Adrenal gland (tissue), 9 donors: ENCODE measurements at regions not wholly inside any gene's neighbourhood (a gene's known extent, or its start where the extent isn't known, plus 50 kb on each side); places are given as distances from the start of the nearest gene placed in this dataset.

Experiments
- DNase-seq, 7 donors: peaks; one replicate each; pipeline ENCODE4 v3.0.0-alpha.2; 2019 to 2020
- H3K27ac ChIP-seq, 5 donors: fragments of 200-600 bp; sonication (generic) in 4 of 5; 1 replicate in 3 of 5; 2 replicates in 2 of 5; pipeline versions ENCODE4 v1.5.1 to v1.8.0; 2016 to 2020; ENCODE audit warnings: mild to moderate bottlenecking in 1 of 5
- H3K27me3 ChIP-seq: fragments of 200-600 bp; 2 replicates; pipeline ENCODE4 v1.8.0; 2021
- H3K36me3 ChIP-seq, 2 donors: fragments of 200-600 bp; replicated peaks in 1 of 2; 1 replicate in 1 of 2; 2 replicates in 1 of 2; pipeline versions ENCODE4 v1.5.1 to v1.8.0; 2018 to 2022
- H3K4me1 ChIP-seq, 2 donors: fragments of 200-600 bp; replicated peaks in 1 of 2; 1 replicate in 1 of 2; 2 replicates in 1 of 2; pipeline versions ENCODE4 v1.5.1 to v1.8.0; 2018 to 2021
- H3K4me3 ChIP-seq, 4 donors: fragments of 200-600 bp; sonication (generic) in 3 of 4; one replicate each; pipeline ENCODE4 v1.5.1; 2016 to 2018
- H3K9me3 ChIP-seq, 3 donors: fragments of 200-600 bp; sonication (generic) in 1 of 3; replicated peaks in 1 of 3; 1 replicate in 2 of 3; 2 replicates in 1 of 3; pipeline versions ENCODE4 v1.5.1 to v1.8.0; 2016 to 2021
- CTCF ChIP-seq, 6 experiments: fragments of 450-650 bp in 4 of 6; fragments of 200-600 bp in 2 of 6; sonication (generic) in 1 of 6; IDR thresholded peaks; 1 replicate in 5 of 6; 2 replicates in 1 of 6; pipeline versions ENCODE4 v1.5.1 to v1.8.0; 2016 to 2021; ENCODE audit warnings: antibody characterized with exemption in 6 of 6, mild to moderate bottlenecking in 2 of 6, moderate library complexity in 1 of 6
- POLR2A ChIP-seq, 2 donors: fragments of 450-650 bp; IDR thresholded peaks; one replicate each; pipeline ENCODE4 v1.6.1; 2017; ENCODE audit warnings: antibody characterized with exemption in 2 of 2, mild to moderate bottlenecking in 2 of 2, moderate library complexity in 1 of 2
- WGBS, 4 donors: extraction: QIAGEN DNeasy Blood & Tissue Kit in 2 of 4; methylation state at CpG; one replicate each; pipeline versions ENCODE4 v1.1.5 to v1.1.7; 2013 to 2017; 5-methylcytosine and 5-hydroxymethylcytosine counted together
- intact Hi-C, 2 donors: fragments of 100-400 bp; cut with DNase I; formaldehyde crosslinking; loops; one replicate each; pipeline versions ENCODE4 v1.14.1 to v1.15.0; 2022 to 2023
- donor health status: healthy with polysubstance abuse.
- donor health status: Bipolar disorder and iron deficiency.
- donor health status: DM: yes; HTN: yes; CAD: no.
- donor health status: DM: no; HTN: no; CAD: no.
- donor health status: DM: no; HTN: no; CAD: no.

GRCh38 chr10:131495892-131496291 is 184.4 kb upstream of the TCERG1L start:
- H3K4me1 ChIP-seq, result no peaks in the 10 kb centered on the region
- no peak for DNase-seq
- no peaks in the 10 kb centered on the region for H3K9me3 ChIP-seq
- WGBS, 4 donors, result 88 to 95% (median 91%) methylated on average over 10 to 14 of the region's 14 CpGs
- TF ChIP-seq POLR2A (IDR thresholded peaks at IDR 0.05) (no peak), CTCF (IDR thresholded peaks at IDR 0.05) (no peak)
- intact Hi-C loops, result no loop called here
- no peaks in the 10 kb centered on the region for H3K27me3 ChIP-seq
- H3K27ac ChIP-seq, result no peak overlapping the region
- no peak overlapping the region for H3K4me3 ChIP-seq
- H3K36me3 ChIP-seq, result no peaks in the 10 kb centered on the region

- DNase-seq, result no peak
- Histone ChIP-seq H3K36me3 (no peaks in the 10 kb centered on the region), H3K27ac (no peak overlapping the region), H3K4me3 (no peak overlapping the region), H3K9me3 (no peaks in the 10 kb centered on the region), H3K27me3 (no peaks in the 10 kb centered on the region), H3K4me1 (no peaks in the 10 kb centered on the region)
- TF ChIP-seq CTCF (IDR thresholded peaks at IDR 0.05) (no peak), POLR2A (IDR thresholded peaks at IDR 0.05) (no peak)
- WGBS, 4 donors, result 88 to 92% (median 89%) methylated on average over 10 to 16 of the region's 16 CpGs
- intact Hi-C loops, result no loop called here
These were observed 185.0 kb upstream of the TCERG1L start for GRCh38 chr10:131496351-131497052.

GRCh38 chr10:131499566-131499965 is 188.0 kb upstream of the TCERG1L start:
- 74 to 85% (median 84%) methylated on average over 2 to 3 of the region's 3 CpGs for WGBS, 4 donors
- no peaks in the 10 kb centered on the region for H3K36me3 ChIP-seq
- peaks cover 0 to 13% (median 0%) of the 10 kb centered on the region in 3 donors for H3K9me3 ChIP-seq
- intact Hi-C loops, result no loop called here
- no peak for DNase-seq
- no peaks in the 10 kb centered on the region for H3K4me1 ChIP-seq
- no peak overlapping the region for H3K4me3 ChIP-seq
- no peak for TF ChIP-seq POLR2A (IDR thresholded peaks at IDR 0.05)
- TF ChIP-seq CTCF (IDR thresholded peaks at IDR 0.05), result no peak
- no peaks in the 10 kb centered on the region for H3K27me3 ChIP-seq
- H3K27ac ChIP-seq, result no peak overlapping the region

- Histone ChIP-seq H3K4me1 (no peaks in the 10 kb centered on the region), H3K27ac (no peak overlapping the region), H3K4me3 (no peak overlapping the region), H3K9me3 (peaks cover 0 to 13% (median 0%) of the 10 kb centered on the region in 3 donors), H3K36me3 (no peaks in the 10 kb centered on the region), H3K27me3 (no peaks in the 10 kb centered on the region)
- WGBS, 4 donors, result 80 to 86% (median 82%) methylated on average over 8 to 9 of the region's 9 CpGs
- intact Hi-C loops, result no loop called here
- TF ChIP-seq POLR2A (IDR thresholded peaks at IDR 0.05) (no peak), CTCF (IDR thresholded peaks at IDR 0.05) (no peak)
- no peak for DNase-seq
These were observed 188.7 kb upstream of the TCERG1L start for GRCh38 chr10:131500181-131500580.
